ENCODE measurements at regions not wholly inside any gene's neighbourhood (a gene's known extent, or its start where the extent isn't known, plus 50 kb on each side); places are given as distances from the start of the nearest gene placed in this dataset.

DNA sequence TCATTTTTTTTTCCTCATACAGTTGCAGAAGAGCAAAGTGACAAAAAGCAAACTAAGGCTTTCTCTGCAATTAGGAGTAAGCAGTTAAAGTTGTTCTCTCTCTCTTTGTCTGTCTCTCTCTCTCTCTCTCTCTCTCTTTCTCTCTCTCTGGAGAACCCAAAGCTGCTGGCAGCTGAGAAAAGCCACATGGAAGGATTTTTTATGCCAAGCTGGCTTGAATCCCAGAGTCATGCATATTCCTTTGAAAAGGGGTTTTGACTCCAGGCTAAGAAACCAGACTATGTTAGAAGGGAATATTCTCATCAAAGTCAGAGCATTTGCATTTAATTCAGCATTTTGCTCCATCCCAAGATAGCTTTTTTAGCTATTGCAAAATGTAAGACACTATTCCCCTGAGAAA, 1114.2 kb upstream of the GOT2 start:
- no peaks in the 10 kb centered on the region for H3K27me3 ChIP-seq (ENCODE audit: control insufficient read depth in 2 of 2, insufficient read depth in 2 of 2, low read length in 2 of 2)
- H3K27ac ChIP-seq (ENCODE audit: extremely low read depth, low read depth, low read length), result no peak overlapping the region
- POLR2A ChIA-PET, result no interaction called here
- CTCF ChIA-PET (ENCODE audit: low intra/inter-chr PET ratio), result no interaction called here
- FAIRE-seq (no peak), ATAC-seq (no peak), DNase-seq (ENCODE audit: extremely low read depth in 1 of 4, low spot score in 3 of 4) (no peak)
- no TSS peak for BruUV-seq (replicated peaks)
- no peaks in the 10 kb centered on the region for H3K4me1 ChIP-seq (replicated peaks in 1 of 2; ENCODE audit: control insufficient read depth in 2 of 2, insufficient read depth in 2 of 2, low read length in 2 of 2)
- H3K79me2 ChIP-seq (ENCODE audit: control insufficient read depth, insufficient read depth, low read length), result no peaks in the 10 kb centered on the region
- H2AFZ ChIP-seq (ENCODE audit: low read depth, low read length), result no peak overlapping the region
- H4K20me1 ChIP-seq (replicated peaks; ENCODE audit: control insufficient read depth, insufficient read depth, low read length), result no peaks in the 10 kb centered on the region
- no peaks in the 10 kb centered on the region for H3K9me3 ChIP-seq (replicated peaks; ENCODE audit: control insufficient read depth, insufficient read depth, low read depth, low read length)
- in situ Hi-C loops (cut with MboI), result no loop called here
- H3K4me3 ChIP-seq, result no peak overlapping the region
- no peaks in the 10 kb centered on the region for H3K9me1 ChIP-seq (ENCODE audit: control insufficient read depth, insufficient read depth, low read length)
- H3K9ac ChIP-seq (ENCODE audit: insufficient read depth in 1 of 2, low read depth in 2 of 2, low read length in 2 of 2), result no peak overlapping the region
- no peaks in the 10 kb centered on the region for H3K36me3 ChIP-seq (ENCODE audit: control insufficient read depth, insufficient read depth, low read length)
- intact Hi-C loops (cut with micrococcal nuclease), result no loop called here
- no peak overlapping the region for H3K4me2 ChIP-seq (ENCODE audit: insufficient read depth, low read length)
- TF ChIP-seq, protein P1, sequence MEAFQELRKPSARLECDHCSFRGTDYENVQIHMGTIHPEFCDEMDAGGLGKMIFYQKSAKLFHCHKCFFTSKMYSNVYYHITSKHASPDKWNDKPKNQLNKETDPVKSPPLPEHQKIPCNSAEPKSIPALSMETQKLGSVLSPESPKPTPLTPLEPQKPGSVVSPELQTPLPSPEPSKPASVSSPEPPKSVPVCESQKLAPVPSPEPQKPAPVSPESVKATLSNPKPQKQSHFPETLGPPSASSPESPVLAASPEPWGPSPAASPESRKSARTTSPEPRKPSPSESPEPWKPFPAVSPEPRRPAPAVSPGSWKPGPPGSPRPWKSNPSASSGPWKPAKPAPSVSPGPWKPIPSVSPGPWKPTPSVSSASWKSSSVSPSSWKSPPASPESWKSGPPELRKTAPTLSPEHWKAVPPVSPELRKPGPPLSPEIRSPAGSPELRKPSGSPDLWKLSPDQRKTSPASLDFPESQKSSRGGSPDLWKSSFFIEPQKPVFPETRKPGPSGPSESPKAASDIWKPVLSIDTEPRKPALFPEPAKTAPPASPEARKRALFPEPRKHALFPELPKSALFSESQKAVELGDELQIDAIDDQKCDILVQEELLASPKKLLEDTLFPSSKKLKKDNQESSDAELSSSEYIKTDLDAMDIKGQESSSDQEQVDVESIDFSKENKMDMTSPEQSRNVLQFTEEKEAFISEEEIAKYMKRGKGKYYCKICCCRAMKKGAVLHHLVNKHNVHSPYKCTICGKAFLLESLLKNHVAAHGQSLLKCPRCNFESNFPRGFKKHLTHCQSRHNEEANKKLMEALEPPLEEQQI (IDR thresholded peaks at IDR 0.05), result no peak
- TF ChIP-seq TEAD1 (CRISPR knock-in tag; IDR thresholded peaks at IDR 0.05) (no peak), EP400 (IDR thresholded peaks at IDR 0.05) (no peak), PURB (CRISPR knock-in tag; IDR thresholded peaks at IDR 0.05; ENCODE audit: low read depth) (no peak), SETDB1 (IDR thresholded peaks at IDR 0.05; ENCODE audit: low read length) (no peak), ERF (CRISPR knock-in tag; IDR thresholded peaks at IDR 0.05) (no peak), NFATC3 (IDR thresholded peaks at IDR 0.05) (no peak), ZZZ3 (IDR thresholded peaks at IDR 0.05) (no peak), ZNF133 (CRISPR knock-in tag; IDR thresholded peaks at IDR 0.05) (no peak), MED1 (CRISPR knock-in tag; IDR thresholded peaks at IDR 0.05; ENCODE audit: borderline replicate concordance) (no peak), SRSF9 (IDR thresholded peaks at IDR 0.05; ENCODE audit: borderline replicate concordance, low read depth, low read length) (no peak)
- TF ChIP-seq, protein P2, sequence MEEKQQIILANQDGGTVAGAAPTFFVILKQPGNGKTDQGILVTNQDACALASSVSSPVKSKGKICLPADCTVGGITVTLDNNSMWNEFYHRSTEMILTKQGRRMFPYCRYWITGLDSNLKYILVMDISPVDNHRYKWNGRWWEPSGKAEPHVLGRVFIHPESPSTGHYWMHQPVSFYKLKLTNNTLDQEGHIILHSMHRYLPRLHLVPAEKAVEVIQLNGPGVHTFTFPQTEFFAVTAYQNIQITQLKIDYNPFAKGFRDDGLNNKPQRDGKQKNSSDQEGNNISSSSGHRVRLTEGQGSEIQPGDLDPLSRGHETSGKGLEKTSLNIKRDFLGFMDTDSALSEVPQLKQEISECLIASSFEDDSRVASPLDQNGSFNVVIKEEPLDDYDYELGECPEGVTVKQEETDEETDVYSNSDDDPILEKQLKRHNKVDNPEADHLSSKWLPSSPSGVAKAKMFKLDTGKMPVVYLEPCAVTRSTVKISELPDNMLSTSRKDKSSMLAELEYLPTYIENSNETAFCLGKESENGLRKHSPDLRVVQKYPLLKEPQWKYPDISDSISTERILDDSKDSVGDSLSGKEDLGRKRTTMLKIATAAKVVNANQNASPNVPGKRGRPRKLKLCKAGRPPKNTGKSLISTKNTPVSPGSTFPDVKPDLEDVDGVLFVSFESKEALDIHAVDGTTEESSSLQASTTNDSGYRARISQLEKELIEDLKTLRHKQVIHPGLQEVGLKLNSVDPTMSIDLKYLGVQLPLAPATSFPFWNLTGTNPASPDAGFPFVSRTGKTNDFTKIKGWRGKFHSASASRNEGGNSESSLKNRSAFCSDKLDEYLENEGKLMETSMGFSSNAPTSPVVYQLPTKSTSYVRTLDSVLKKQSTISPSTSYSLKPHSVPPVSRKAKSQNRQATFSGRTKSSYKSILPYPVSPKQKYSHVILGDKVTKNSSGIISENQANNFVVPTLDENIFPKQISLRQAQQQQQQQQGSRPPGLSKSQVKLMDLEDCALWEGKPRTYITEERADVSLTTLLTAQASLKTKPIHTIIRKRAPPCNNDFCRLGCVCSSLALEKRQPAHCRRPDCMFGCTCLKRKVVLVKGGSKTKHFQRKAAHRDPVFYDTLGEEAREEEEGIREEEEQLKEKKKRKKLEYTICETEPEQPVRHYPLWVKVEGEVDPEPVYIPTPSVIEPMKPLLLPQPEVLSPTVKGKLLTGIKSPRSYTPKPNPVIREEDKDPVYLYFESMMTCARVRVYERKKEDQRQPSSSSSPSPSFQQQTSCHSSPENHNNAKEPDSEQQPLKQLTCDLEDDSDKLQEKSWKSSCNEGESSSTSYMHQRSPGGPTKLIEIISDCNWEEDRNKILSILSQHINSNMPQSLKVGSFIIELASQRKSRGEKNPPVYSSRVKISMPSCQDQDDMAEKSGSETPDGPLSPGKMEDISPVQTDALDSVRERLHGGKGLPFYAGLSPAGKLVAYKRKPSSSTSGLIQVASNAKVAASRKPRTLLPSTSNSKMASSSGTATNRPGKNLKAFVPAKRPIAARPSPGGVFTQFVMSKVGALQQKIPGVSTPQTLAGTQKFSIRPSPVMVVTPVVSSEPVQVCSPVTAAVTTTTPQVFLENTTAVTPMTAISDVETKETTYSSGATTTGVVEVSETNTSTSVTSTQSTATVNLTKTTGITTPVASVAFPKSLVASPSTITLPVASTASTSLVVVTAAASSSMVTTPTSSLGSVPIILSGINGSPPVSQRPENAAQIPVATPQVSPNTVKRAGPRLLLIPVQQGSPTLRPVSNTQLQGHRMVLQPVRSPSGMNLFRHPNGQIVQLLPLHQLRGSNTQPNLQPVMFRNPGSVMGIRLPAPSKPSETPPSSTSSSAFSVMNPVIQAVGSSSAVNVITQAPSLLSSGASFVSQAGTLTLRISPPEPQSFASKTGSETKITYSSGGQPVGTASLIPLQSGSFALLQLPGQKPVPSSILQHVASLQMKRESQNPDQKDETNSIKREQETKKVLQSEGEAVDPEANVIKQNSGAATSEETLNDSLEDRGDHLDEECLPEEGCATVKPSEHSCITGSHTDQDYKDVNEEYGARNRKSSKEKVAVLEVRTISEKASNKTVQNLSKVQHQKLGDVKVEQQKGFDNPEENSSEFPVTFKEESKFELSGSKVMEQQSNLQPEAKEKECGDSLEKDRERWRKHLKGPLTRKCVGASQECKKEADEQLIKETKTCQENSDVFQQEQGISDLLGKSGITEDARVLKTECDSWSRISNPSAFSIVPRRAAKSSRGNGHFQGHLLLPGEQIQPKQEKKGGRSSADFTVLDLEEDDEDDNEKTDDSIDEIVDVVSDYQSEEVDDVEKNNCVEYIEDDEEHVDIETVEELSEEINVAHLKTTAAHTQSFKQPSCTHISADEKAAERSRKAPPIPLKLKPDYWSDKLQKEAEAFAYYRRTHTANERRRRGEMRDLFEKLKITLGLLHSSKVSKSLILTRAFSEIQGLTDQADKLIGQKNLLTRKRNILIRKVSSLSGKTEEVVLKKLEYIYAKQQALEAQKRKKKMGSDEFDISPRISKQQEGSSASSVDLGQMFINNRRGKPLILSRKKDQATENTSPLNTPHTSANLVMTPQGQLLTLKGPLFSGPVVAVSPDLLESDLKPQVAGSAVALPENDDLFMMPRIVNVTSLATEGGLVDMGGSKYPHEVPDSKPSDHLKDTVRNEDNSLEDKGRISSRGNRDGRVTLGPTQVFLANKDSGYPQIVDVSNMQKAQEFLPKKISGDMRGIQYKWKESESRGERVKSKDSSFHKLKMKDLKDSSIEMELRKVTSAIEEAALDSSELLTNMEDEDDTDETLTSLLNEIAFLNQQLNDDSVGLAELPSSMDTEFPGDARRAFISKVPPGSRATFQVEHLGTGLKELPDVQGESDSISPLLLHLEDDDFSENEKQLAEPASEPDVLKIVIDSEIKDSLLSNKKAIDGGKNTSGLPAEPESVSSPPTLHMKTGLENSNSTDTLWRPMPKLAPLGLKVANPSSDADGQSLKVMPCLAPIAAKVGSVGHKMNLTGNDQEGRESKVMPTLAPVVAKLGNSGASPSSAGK (IDR thresholded peaks at IDR 0.05), result no peak
